ENCODE measurements at regions not wholly inside any gene's neighbourhood (a gene's known extent, or its start where the extent isn't known, plus 50 kb on each side); places are given as distances from the start of the nearest gene placed in this dataset.

DNA sequence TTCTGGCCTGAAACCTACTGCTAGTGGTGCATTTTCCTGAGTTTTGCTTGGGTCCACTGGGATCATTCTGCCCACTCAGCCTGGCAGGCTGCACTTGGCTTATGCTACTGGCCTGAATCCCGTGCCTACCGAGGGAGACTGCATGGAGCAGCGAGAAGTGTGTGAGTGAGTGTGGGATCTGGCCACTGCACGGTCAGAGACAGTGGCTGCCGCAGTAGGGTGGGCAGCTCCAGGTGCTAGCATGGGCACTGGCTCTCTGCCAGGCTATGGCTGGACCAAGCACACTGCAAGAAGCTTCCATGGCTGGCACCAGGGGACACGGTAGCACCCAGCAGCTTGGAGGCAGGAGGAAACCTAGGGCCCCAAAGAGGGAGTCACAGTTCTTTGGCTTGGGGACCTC, 1058.7 kb upstream of the ACO1 start:
- TF ChIP-seq CTCF (IDR thresholded peaks at IDR 0.05) = no peak
- TF ChIP-seq POLR2A (IDR thresholded peaks at IDR 0.05) = no peak
